Central memory CD8-positive, alpha-beta T cell (primary cell): ENCODE measurements at regions not wholly inside any gene's neighbourhood (a gene's known extent, or its start where the extent isn't known, plus 50 kb on each side); places are given as distances from the start of the nearest gene placed in this dataset.

Experiments
- ATAC-seq: fragments of 150-1000 bp; cut with Tn5 transposase; replicated peaks from 2 replicates; pipeline ENCODE4 v1.10.0; 2022; ENCODE audit warnings: mild to moderate bottlenecking, moderate FRiP score, moderate number of reproducible peaks; ENCODE audit not compliant: poor library complexity, severe bottlenecking; ENCODE audit errors: extremely low read depth
- DNase-seq, 2 donors: peaks; one replicate each; pipeline ENCODE4 v3.0.0; 2021; ENCODE audit warnings: low spot score in 2 of 2
- H3K27ac Mint-ChIP-seq: one replicate; pipeline ENCODE4 v1.8.0; 2022; ENCODE audit warnings: low read depth, mild to moderate bottlenecking, moderate library complexity, mixed read lengths
- H3K27me3 Mint-ChIP-seq: one replicate; pipeline ENCODE4 v1.8.0; 2022; ENCODE audit warnings: mixed read lengths
- H3K36me3 Mint-ChIP-seq: one replicate; pipeline ENCODE4 v1.8.0; 2022; ENCODE audit warnings: mild to moderate bottlenecking, moderate library complexity, mixed read lengths; ENCODE audit not compliant: insufficient read depth
- H3K4me1 Mint-ChIP-seq: one replicate; pipeline ENCODE4 v1.8.0; 2022; ENCODE audit warnings: mixed read lengths
- H3K4me3 Mint-ChIP-seq: one replicate; pipeline ENCODE4 v1.8.0; 2022; ENCODE audit warnings: mild to moderate bottlenecking, moderate library complexity, mixed read lengths
- H3K9me3 Mint-ChIP-seq: one replicate; pipeline ENCODE4 v1.8.0; 2022; ENCODE audit warnings: mixed read lengths

- Mint-ChIP-seq H3K36me3 (peaks cover 2% of the 10 kb centered on the region), H3K4me1 (no peaks in the 10 kb centered on the region), H3K27me3 (no peaks in the 10 kb centered on the region), H3K9me3 (no peaks in the 10 kb centered on the region), H3K4me3 (no peak overlapping the region), H3K27ac (no peak overlapping the region)
- DNase-seq = no peak
- ATAC-seq = no peak
Measured at GRCh38 chr10:90199093-90199492, 497.7 kb downstream of the KIF20B start.

GRCh38 chr10:90199513-90199912 lies 498.1 kb downstream of the KIF20B start:
- Mint-ChIP-seq H3K36me3 (peaks cover 2% of the 10 kb centered on the region), H3K27me3 (no peaks in the 10 kb centered on the region), H3K9me3 (no peaks in the 10 kb centered on the region), H3K27ac (no peak overlapping the region), H3K4me1 (no peaks in the 10 kb centered on the region), H3K4me3 (no peak overlapping the region)
- DNase-seq (no peak), ATAC-seq (no peak)

GRCh38 chr10:90204131-90204955 lies 503.0 kb downstream of the KIF20B start:
- H3K27me3 Mint-ChIP-seq = no peaks in the 10 kb centered on the region
- H3K36me3 Mint-ChIP-seq = peaks cover 2% of the 10 kb centered on the region
- H3K9me3 Mint-ChIP-seq = no peaks in the 10 kb centered on the region
- H3K4me1 Mint-ChIP-seq = no peaks in the 10 kb centered on the region
- H3K27ac Mint-ChIP-seq = no peak overlapping the region
- ATAC-seq (no peak), DNase-seq (no peak)
- no peak overlapping the region for H3K4me3 Mint-ChIP-seq

- ATAC-seq = no peak
- Mint-ChIP-seq H3K9me3 (no peaks in the 10 kb centered on the region), H3K4me3 (no peak overlapping the region), H3K27ac (no peak overlapping the region), H3K36me3 (peaks cover 2% of the 10 kb centered on the region), H3K4me1 (no peaks in the 10 kb centered on the region), H3K27me3 (no peaks in the 10 kb centered on the region)
- DNase-seq = no peak
Measured at GRCh38 chr10:90204956-90205314, 503.5 kb downstream of the KIF20B start.

GRCh38 chr10:90205340-90205739 lies 503.9 kb downstream of the KIF20B start:
- H3K9me3 Mint-ChIP-seq = no peaks in the 10 kb centered on the region
- no peak overlapping the region for H3K27ac Mint-ChIP-seq
- no peak for ATAC-seq

GRCh38 chr10:90213346-90213745 lies 512.0 kb downstream of the KIF20B start:
- Mint-ChIP-seq H3K27me3 (no peaks in the 10 kb centered on the region), H3K9me3 (peaks cover 4% of the 10 kb centered on the region), H3K4me1 (no peaks in the 10 kb centered on the region), H3K27ac (no peak overlapping the region), H3K36me3 (no peaks in the 10 kb centered on the region), H3K4me3 (no peak overlapping the region)
- DNase-seq = no peak
- ATAC-seq = no peak

More at GRCh38 chr10:90205340-90205739, 503.9 kb downstream of the KIF20B start:
- DNase-seq = no peak
- no peaks in the 10 kb centered on the region for H3K4me1 Mint-ChIP-seq
- H3K27me3 Mint-ChIP-seq = no peaks in the 10 kb centered on the region
- peaks cover 2% of the 10 kb centered on the region for H3K36me3 Mint-ChIP-seq
- no peak overlapping the region for H3K4me3 Mint-ChIP-seq

- Mint-ChIP-seq H3K4me1 (no peaks in the 10 kb centered on the region), H3K27ac (no peak overlapping the region), H3K36me3 (no peaks in the 10 kb centered on the region), H3K27me3 (no peaks in the 10 kb centered on the region), H3K9me3 (peaks cover 4% of the 10 kb centered on the region), H3K4me3 (no peak overlapping the region)
- ATAC-seq = no peak
- DNase-seq = no peak
Measured at GRCh38 chr10:90218846-90219245, 517.5 kb downstream of the KIF20B start.

- Mint-ChIP-seq H3K4me3 (no peak overlapping the region), H3K36me3 (no peaks in the 10 kb centered on the region), H3K27me3 (no peaks in the 10 kb centered on the region), H3K4me1 (no peaks in the 10 kb centered on the region), H3K27ac (no peak overlapping the region), H3K9me3 (no peaks in the 10 kb centered on the region)
- DNase-seq (no peak), ATAC-seq (no peak)
Measured at GRCh38 chr10:90222372-90222771, 521.0 kb downstream of the KIF20B start.

GRCh38 chr10:90222939-90223338 lies 521.5 kb downstream of the KIF20B start:
- Mint-ChIP-seq H3K9me3 (no peaks in the 10 kb centered on the region), H3K27ac (no peak overlapping the region), H3K36me3 (no peaks in the 10 kb centered on the region), H3K4me3 (no peak overlapping the region), H3K27me3 (no peaks in the 10 kb centered on the region), H3K4me1 (no peaks in the 10 kb centered on the region)
- no peak for DNase-seq
- no peak for ATAC-seq

GRCh38 chr10:90224791-90225566 lies 523.6 kb downstream of the KIF20B start:
- H3K4me3 Mint-ChIP-seq = no peak overlapping the region
- no peaks in the 10 kb centered on the region for H3K36me3 Mint-ChIP-seq
- no peak overlapping the region for H3K27ac Mint-ChIP-seq
- ATAC-seq (no peak), DNase-seq (no peak)
- H3K4me1 Mint-ChIP-seq = no peaks in the 10 kb centered on the region
- no peaks in the 10 kb centered on the region for H3K27me3 Mint-ChIP-seq
- peaks cover 9% of the 10 kb centered on the region for H3K9me3 Mint-ChIP-seq

GRCh38 chr10:90226517-90226916 lies 525.1 kb downstream of the KIF20B start:
- no peaks in the 10 kb centered on the region for H3K4me1 Mint-ChIP-seq
- H3K27ac Mint-ChIP-seq = no peak overlapping the region
- peaks cover 10% of the 10 kb centered on the region for H3K9me3 Mint-ChIP-seq
- no peak for DNase-seq
- H3K4me3 Mint-ChIP-seq = no peak overlapping the region
- H3K36me3 Mint-ChIP-seq = no peaks in the 10 kb centered on the region
- ATAC-seq = no peak
- H3K27me3 Mint-ChIP-seq = no peaks in the 10 kb centered on the region

- ATAC-seq (no peak), DNase-seq (no peak)
- H3K4me1 Mint-ChIP-seq = no peaks in the 10 kb centered on the region
- H3K36me3 Mint-ChIP-seq = no peaks in the 10 kb centered on the region
- no peaks in the 10 kb centered on the region for H3K27me3 Mint-ChIP-seq
- no peak overlapping the region for H3K27ac Mint-ChIP-seq
- H3K4me3 Mint-ChIP-seq = no peak overlapping the region
- H3K9me3 Mint-ChIP-seq = peaks cover 16% of the 10 kb centered on the region
Measured at GRCh38 chr10:90227217-90227656, 525.8 kb downstream of the KIF20B start.

GRCh38 chr10:90227786-90228185 lies 526.4 kb downstream of the KIF20B start:
- H3K27ac Mint-ChIP-seq = no peak overlapping the region
- peaks cover 16% of the 10 kb centered on the region for H3K9me3 Mint-ChIP-seq
- ATAC-seq (no peak), DNase-seq (no peak)
- no peaks in the 10 kb centered on the region for H3K4me1 Mint-ChIP-seq
- H3K36me3 Mint-ChIP-seq = no peaks in the 10 kb centered on the region
- no peaks in the 10 kb centered on the region for H3K27me3 Mint-ChIP-seq
- H3K4me3 Mint-ChIP-seq = no peak overlapping the region
